ENCODE measurements at regions not wholly inside any gene's neighbourhood (a gene's known extent, or its start where the extent isn't known, plus 50 kb on each side); places are given as distances from the start of the nearest gene placed in this dataset.

DNA sequence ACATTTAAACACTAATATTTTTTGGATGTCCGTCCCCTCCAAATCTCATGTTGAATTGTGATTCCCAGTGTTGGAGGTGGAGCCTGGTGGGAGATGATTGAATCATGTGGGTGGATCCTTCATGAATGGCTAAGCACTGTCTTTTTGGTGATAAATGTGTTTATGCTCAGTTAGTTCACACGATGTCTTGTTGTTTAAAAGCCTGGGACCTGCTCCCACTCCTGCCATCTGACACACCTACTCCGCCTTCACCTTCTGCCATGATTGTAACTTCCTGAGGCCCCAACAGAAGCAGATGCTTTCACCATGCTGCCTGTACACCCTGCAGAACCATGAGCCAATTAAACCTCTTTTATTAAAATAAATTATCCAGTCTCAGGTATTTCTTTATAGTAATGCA, 114.7 kb downstream of the TNFAIP3 start:
- no peak for TF ChIP-seq CTCF (IDR thresholded peaks at IDR 0.05; ENCODE audit: extremely low read depth, low read depth, low read length)
- Histone ChIP-seq H2AFZ (ENCODE audit: low read length) (no peak overlapping the region), H3K36me3 (ENCODE audit: insufficient read depth, low read length) (no peaks in the 10 kb centered on the region), H3K4me2 (ENCODE audit: insufficient read depth, low read length) (no peak overlapping the region), H3K4me3 (ENCODE audit: insufficient read depth, low read length) (no peak overlapping the region), H3K27ac (ENCODE audit: low read depth, low read length) (no peak overlapping the region), H3K27me3 (ENCODE audit: insufficient read depth, low read length) (peaks cover 8% of the 10 kb centered on the region), H3K4me1 (ENCODE audit: insufficient read depth, low read length) (peaks cover 9% of the 10 kb centered on the region), H3K9me3 (ENCODE audit: low read depth, low read length) (no peaks in the 10 kb centered on the region), H3K79me2 (ENCODE audit: insufficient read depth, low read length) (no peaks in the 10 kb centered on the region), H4K20me1 (ENCODE audit: insufficient read depth, low read length) (no peaks in the 10 kb centered on the region)
- no peak for DNase-seq (ENCODE audit: insufficient read length, low spot score, missing footprints)

DNA sequence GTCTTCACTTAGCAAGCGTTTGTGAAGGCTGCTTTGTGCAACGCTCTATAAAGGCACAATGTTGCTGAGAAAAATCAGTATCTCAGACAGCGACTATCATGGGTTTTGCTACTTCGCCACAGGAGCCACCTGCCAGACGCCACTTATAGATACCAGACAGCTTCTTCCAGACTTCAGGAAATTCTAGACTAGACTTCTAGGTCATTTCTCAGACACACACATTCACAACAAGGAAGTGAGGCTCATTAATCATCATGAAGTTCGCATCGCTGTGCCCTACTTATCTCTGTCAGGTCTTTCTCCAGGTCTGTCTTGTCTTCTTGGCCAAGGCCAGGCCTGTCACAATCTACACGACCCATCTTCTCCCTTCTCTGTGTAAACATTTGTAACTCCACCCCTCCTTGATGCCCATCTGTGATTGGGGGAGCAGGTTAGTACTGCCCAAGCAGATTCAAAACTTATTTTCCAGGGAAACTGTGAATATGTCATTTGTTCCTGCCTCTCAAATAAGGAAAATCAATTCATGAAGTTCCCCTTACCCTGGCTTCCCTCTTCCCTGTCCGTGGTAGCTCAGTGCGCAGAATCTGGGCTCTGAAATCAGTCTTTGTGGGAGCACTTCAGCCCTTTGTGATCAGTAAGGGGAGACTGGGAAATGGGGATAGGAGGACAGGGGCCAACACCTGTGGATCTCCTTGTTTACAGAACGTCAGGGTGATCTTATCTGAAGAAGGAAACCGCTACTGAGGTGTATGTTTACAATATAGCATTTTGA, 115.5 kb downstream of the TNFAIP3 start:
- H3K4me2 ChIP-seq (ENCODE audit: insufficient read depth, low read length): no peak overlapping the region
- no peaks in the 10 kb centered on the region for H3K79me2 ChIP-seq (ENCODE audit: insufficient read depth, low read length)
- DNase-seq (ENCODE audit: insufficient read length, low spot score, missing footprints): no peak
- H3K27ac ChIP-seq (ENCODE audit: low read depth, low read length): no peak overlapping the region
- no peak for TF ChIP-seq CTCF (IDR thresholded peaks at IDR 0.05; ENCODE audit: extremely low read depth, low read depth, low read length)
- H3K27me3 ChIP-seq (ENCODE audit: insufficient read depth, low read length): peaks cover 8% of the 10 kb centered on the region
- H3K36me3 ChIP-seq (ENCODE audit: insufficient read depth, low read length): no peaks in the 10 kb centered on the region
- no peak overlapping the region for H2AFZ ChIP-seq (ENCODE audit: low read length)
- H3K4me3 ChIP-seq (ENCODE audit: insufficient read depth, low read length): no peak overlapping the region
- H3K4me1 ChIP-seq (ENCODE audit: insufficient read depth, low read length): peaks cover 9% of the 10 kb centered on the region
- no peaks in the 10 kb centered on the region for H4K20me1 ChIP-seq (ENCODE audit: insufficient read depth, low read length)
- H3K9me3 ChIP-seq (ENCODE audit: low read depth, low read length): no peaks in the 10 kb centered on the region

DNA sequence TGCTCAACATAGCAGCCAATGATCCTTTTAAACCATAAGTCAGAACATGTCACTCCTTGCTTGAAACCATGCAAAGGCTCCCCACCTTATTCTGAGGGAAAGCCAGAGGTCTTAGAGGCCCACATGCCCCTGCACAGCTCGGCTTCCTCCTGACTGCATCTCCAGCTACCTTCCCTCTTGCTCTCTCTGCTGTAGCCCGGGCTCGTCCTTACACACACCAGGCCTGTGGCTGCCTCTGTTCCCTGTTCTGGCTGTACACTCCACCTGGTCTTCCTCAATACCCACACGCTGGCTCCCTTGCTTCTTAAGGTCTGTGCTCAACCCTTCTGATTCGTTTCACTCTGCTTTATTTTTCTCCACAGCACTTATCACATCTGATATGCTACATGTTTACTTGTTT, 116.2 kb downstream of the TNFAIP3 start:
- Histone ChIP-seq H3K9me3 (ENCODE audit: low read depth, low read length) (no peaks in the 10 kb centered on the region), H3K4me1 (ENCODE audit: insufficient read depth, low read length) (peaks cover 4% of the 10 kb centered on the region), H3K27ac (ENCODE audit: low read depth, low read length) (no peak overlapping the region), H3K27me3 (ENCODE audit: insufficient read depth, low read length) (peaks cover 8% of the 10 kb centered on the region), H3K4me3 (ENCODE audit: insufficient read depth, low read length) (no peak overlapping the region), H3K79me2 (ENCODE audit: insufficient read depth, low read length) (no peaks in the 10 kb centered on the region), H3K4me2 (ENCODE audit: insufficient read depth, low read length) (no peak overlapping the region), H4K20me1 (ENCODE audit: insufficient read depth, low read length) (no peaks in the 10 kb centered on the region), H3K36me3 (ENCODE audit: insufficient read depth, low read length) (no peaks in the 10 kb centered on the region), H2AFZ (ENCODE audit: low read length) (no peak overlapping the region)
- DNase-seq (ENCODE audit: insufficient read length, low spot score, missing footprints): no peak
- no peak for TF ChIP-seq CTCF (IDR thresholded peaks at IDR 0.05; ENCODE audit: extremely low read depth, low read depth, low read length)

DNA sequence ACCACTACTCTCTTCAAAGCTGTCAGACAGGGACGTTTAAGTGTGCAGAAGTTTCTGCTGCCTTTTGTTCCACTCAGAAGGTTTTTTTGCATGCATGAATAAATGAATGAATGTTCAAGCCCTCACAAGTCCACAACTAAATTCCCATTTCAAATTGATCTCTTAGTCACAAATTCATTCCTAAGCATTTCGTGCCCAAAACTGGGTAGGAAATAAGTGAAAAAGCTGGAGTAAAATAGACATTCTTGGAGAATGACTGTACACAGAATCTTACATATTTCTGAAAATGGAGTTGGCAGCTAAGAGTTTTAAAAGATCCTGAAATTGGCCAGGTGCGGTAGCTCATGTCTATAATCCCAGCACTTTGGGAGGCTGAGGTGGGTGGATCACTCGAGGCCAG, 117.6 kb downstream of the PERP start:
- Histone ChIP-seq H3K4me1 (ENCODE audit: insufficient read depth, low read length) (no peaks in the 10 kb centered on the region), H3K27me3 (ENCODE audit: insufficient read depth, low read length) (peaks cover 4% of the 10 kb centered on the region), H4K20me1 (ENCODE audit: insufficient read depth, low read length) (no peaks in the 10 kb centered on the region), H3K4me3 (ENCODE audit: insufficient read depth, low read length) (no peak overlapping the region), H3K79me2 (ENCODE audit: insufficient read depth, low read length) (no peaks in the 10 kb centered on the region), H3K36me3 (ENCODE audit: insufficient read depth, low read length) (no peaks in the 10 kb centered on the region), H2AFZ (ENCODE audit: low read length) (no peak overlapping the region), H3K4me2 (ENCODE audit: insufficient read depth, low read length) (no peak overlapping the region), H3K27ac (ENCODE audit: low read depth, low read length) (no peak overlapping the region), H3K9me3 (ENCODE audit: low read depth, low read length) (no peaks in the 10 kb centered on the region)
- TF ChIP-seq CTCF (IDR thresholded peaks at IDR 0.05; ENCODE audit: extremely low read depth, low read depth, low read length): no peak
- no peak for DNase-seq (ENCODE audit: insufficient read length, low spot score, missing footprints)

All from osteoblast (primary cell).